Breast epithelium (tissue), 3 donors: ENCODE measurements at regions not wholly inside any gene's neighbourhood (a gene's known extent, or its start where the extent isn't known, plus 50 kb on each side); places are given as distances from the start of the nearest gene placed in this dataset.

Experiments used
- CTCF ChIP-seq, 3 donors: fragments of 450-650 bp; IDR thresholded peaks; one replicate each; pipeline ENCODE4 v1.5.1; 2016 to 2017; ENCODE audit warnings: antibody characterized with exemption in 3 of 3, mild to moderate bottlenecking in 3 of 3, moderate library complexity in 3 of 3
- POLR2A ChIP-seq: fragments of 450-650 bp; IDR thresholded peaks from one replicate; pipeline ENCODE4 v1.6.1; 2016; ENCODE audit warnings: antibody characterized with exemption, mild to moderate bottlenecking, moderate library complexity

GRCh38 chr2:67727131-67727530, 330.0 kb downstream of the ETAA1 start:
- TF ChIP-seq CTCF (IDR thresholded peaks at IDR 0.05) (no peak), POLR2A (no peak)
